OCI-LY1 (cell line): ENCODE measurements at regions not wholly inside any gene's neighbourhood (a gene's known extent, or its start where the extent isn't known, plus 50 kb on each side); places are given as distances from the start of the nearest gene placed in this dataset.

Experiments used
- H2AFZ ChIP-seq: fragments of 200-600 bp; sonication (generic), shearing (Covaris generic); 2 replicates; pipeline ENCODE4 v1.6.0; 2014; ENCODE audit warnings: antibody characterized with exemption, mild to moderate bottlenecking, low read length
- H3F3A ChIP-seq: fragments of 200-600 bp; sonication (generic), shearing (Covaris generic); 2 replicates; pipeline ENCODE4 v1.6.0; 2014; ENCODE audit warnings: mild to moderate bottlenecking, antibody characterized with exemption, low read length, moderate library complexity; ENCODE audit not compliant: insufficient read depth
- H3K27ac ChIP-seq: fragments of 200-600 bp; sonication (generic); 2 replicates; pipeline ENCODE4 v1.5.1; 2014; ENCODE audit warnings: low read length, mixed run types, mild to moderate bottlenecking, low read depth; ENCODE audit not compliant: poor library complexity, severe bottlenecking
- H3K27me3 ChIP-seq: fragments of 200-600 bp; sonication (generic); 2 replicates; pipeline ENCODE4 v1.6.0; 2014; ENCODE audit warnings: antibody characterized with exemption, mild to moderate bottlenecking, low read length, moderate library complexity; ENCODE audit not compliant: insufficient read depth
- H3K36me3 ChIP-seq: fragments of 200-600 bp; sonication (generic); 2 replicates; pipeline ENCODE4 v1.6.1; 2014; ENCODE audit warnings: mild to moderate bottlenecking, antibody characterized with exemption, low read length, moderate library complexity, mixed read lengths; ENCODE audit not compliant: insufficient read depth
- H3K4me1 ChIP-seq: fragments of 200-600 bp; sonication (generic); 2 replicates; pipeline ENCODE4 v1.5.1; 2014; ENCODE audit warnings: mild to moderate bottlenecking, low read length, moderate library complexity; ENCODE audit not compliant: insufficient read depth, severe bottlenecking
- H3K4me2 ChIP-seq: fragments of 200-600 bp; sonication (generic), shearing (Covaris generic); 2 replicates; pipeline ENCODE4 v1.6.1; 2014; ENCODE audit warnings: low read length
- H3K4me3 ChIP-seq: fragments of 200-600 bp; sonication (generic); 2 replicates; pipeline ENCODE4 v1.5.1; 2014; ENCODE audit warnings: low read length, low read depth, mild to moderate bottlenecking, mixed read lengths; ENCODE audit not compliant: poor library complexity, severe bottlenecking
- H3K79me2 ChIP-seq: fragments of 200-600 bp; shearing (Covaris generic); 2 replicates; pipeline ENCODE4 v1.6.1; 2016; ENCODE audit warnings: mixed run types, low read length, mixed read lengths; ENCODE audit not compliant: insufficient read depth
- H3K9ac ChIP-seq: fragments of 200-600 bp; sonication (generic), shearing (Covaris generic); 2 replicates; pipeline ENCODE4 v1.6.1; 2014; ENCODE audit warnings: mild to moderate bottlenecking, low read length, mixed read lengths
- H3K9me2 ChIP-seq: fragments of 200-600 bp; sonication (generic), shearing (Covaris generic); 2 replicates; pipeline ENCODE4 v1.6.1; 2014; ENCODE audit warnings: low read depth, mild to moderate bottlenecking, low read length, mixed read lengths
- H3K9me3 ChIP-seq: fragments of 200-600 bp; shearing (Covaris generic); 2 replicates; pipeline ENCODE4 v1.6.1; 2014; ENCODE audit warnings: low read length, mixed read lengths
- H4K20me1 ChIP-seq: fragments of 200-600 bp; sonication (generic), shearing (Covaris generic); 2 replicates; pipeline ENCODE4 v1.6.0; 2016; ENCODE audit warnings: mild to moderate bottlenecking, low read length; ENCODE audit not compliant: insufficient read depth
- EZH2 ChIP-seq: fragments of 200-600 bp; sonication (generic), shearing (Covaris generic); IDR thresholded peaks from 2 replicates; pipeline ENCODE4 v1.8.0; 2017; ENCODE audit warnings: borderline replicate concordance, mixed run types, mild to moderate bottlenecking, antibody characterized with exemption, low read length, moderate library complexity, mixed read lengths
- TF ChIP-seq, protein P1 (sequence below): fragments of 200-600 bp; sonication (generic), shearing (Covaris generic); IDR thresholded peaks from 2 replicates; pipeline ENCODE4 v1.5.1; 2017; ENCODE audit warnings: mild to moderate bottlenecking, antibody characterized with exemption, low read length, moderate library complexity, mixed read lengths

DNA sequence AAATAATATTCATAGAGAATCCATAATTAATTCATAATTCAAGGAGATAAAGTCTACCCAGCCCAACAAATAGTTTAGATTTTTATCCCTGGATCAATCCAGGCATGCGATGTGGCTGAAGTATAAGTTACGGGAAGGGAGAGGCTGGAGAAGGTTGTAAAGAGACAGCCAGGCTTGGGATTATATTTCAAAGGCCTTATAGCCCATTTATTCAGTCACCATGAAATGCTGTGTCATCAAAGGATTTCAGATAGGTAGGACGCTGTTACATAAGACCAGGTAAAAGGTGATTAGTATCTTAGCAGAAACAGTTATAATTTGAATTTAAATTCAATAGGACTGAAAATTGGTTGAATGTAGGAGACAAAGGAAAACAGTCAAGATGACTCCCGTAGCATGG is 73.0 kb upstream of the NFKB1 start:
- no peak overlapping the region for H3K4me2 ChIP-seq
- no peak overlapping the region for H3K4me3 ChIP-seq
- H2AFZ ChIP-seq, result no peak overlapping the region
- no peak for TF ChIP-seq EZH2
- TF ChIP-seq, protein P1, sequence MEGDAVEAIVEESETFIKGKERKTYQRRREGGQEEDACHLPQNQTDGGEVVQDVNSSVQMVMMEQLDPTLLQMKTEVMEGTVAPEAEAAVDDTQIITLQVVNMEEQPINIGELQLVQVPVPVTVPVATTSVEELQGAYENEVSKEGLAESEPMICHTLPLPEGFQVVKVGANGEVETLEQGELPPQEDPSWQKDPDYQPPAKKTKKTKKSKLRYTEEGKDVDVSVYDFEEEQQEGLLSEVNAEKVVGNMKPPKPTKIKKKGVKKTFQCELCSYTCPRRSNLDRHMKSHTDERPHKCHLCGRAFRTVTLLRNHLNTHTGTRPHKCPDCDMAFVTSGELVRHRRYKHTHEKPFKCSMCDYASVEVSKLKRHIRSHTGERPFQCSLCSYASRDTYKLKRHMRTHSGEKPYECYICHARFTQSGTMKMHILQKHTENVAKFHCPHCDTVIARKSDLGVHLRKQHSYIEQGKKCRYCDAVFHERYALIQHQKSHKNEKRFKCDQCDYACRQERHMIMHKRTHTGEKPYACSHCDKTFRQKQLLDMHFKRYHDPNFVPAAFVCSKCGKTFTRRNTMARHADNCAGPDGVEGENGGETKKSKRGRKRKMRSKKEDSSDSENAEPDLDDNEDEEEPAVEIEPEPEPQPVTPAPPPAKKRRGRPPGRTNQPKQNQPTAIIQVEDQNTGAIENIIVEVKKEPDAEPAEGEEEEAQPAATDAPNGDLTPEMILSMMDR, result no peak
- H3K9ac ChIP-seq, result no peak overlapping the region
- no peaks in the 10 kb centered on the region for H3K9me2 ChIP-seq
- no peaks in the 10 kb centered on the region for H3F3A ChIP-seq
- H3K36me3 ChIP-seq, result no peaks in the 10 kb centered on the region
- H3K27ac ChIP-seq, result no peak overlapping the region
- no peaks in the 10 kb centered on the region for H3K9me3 ChIP-seq
- peaks cover 11% of the 10 kb centered on the region for H3K4me1 ChIP-seq
- H4K20me1 ChIP-seq, result no peaks in the 10 kb centered on the region
- no peaks in the 10 kb centered on the region for H3K27me3 ChIP-seq
- H3K79me2 ChIP-seq, result no peaks in the 10 kb centered on the region

DNA sequence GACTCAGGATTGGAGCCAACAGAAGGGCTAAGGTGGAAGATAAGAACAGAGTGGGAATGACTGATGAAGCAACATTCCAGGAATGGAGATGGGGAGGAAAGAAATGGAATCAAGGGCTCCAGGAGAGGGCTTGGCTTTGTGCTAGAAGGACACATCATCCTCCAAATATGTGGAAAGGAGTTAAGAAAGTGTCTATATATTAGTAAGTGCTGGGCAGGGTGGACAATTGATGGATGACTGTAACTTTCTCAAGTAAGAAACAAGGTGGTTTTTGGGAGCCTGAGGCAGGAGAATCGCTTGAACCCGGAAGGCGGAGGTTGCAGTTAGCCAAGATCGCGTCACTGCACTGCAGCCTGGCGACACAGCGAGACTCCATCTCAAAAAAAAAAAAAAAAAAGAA is 71.6 kb upstream of the NFKB1 start:
- Histone ChIP-seq H2AFZ (no peak overlapping the region), H3K4me2 (no peak overlapping the region), H3K9ac (no peak overlapping the region), H3K36me3 (no peaks in the 10 kb centered on the region), H4K20me1 (no peaks in the 10 kb centered on the region), H3K9me2 (no peaks in the 10 kb centered on the region), H3K4me3 (no peak overlapping the region), H3K79me2 (no peaks in the 10 kb centered on the region), H3K27ac (no peak overlapping the region), H3F3A (no peaks in the 10 kb centered on the region), H3K4me1 (peaks cover 11% of the 10 kb centered on the region), H3K27me3 (no peaks in the 10 kb centered on the region), H3K9me3 (peaks cover 1% of the 10 kb centered on the region)
- TF ChIP-seq, protein P1, result no peak
- TF ChIP-seq EZH2, result no peak

DNA sequence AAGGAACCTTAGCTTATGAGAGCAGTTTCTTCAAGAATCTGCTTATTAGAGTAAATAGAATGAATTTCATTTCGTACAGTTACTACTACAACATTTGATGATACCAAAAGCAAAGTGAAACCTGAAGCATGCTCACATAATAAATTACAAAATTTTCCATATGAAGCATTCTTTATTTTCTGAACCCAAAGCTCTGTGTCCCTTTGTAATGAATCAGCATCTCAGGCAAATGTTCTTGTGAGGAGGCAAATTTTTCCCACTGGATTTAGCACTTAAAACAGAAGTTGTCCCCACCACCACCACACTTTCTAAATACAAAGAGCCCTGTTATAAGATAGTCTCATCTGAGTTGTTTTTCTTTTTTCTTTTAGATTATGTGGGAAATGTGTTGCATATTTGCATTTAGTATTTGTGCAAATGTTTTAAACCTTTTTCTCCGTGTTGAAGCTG is 70.7 kb upstream of the NFKB1 start:
- peak overlapping the region; percentile 76 for H3K9ac ChIP-seq
- TF ChIP-seq, protein P1, result no peak
- no peak for TF ChIP-seq EZH2
- peak overlapping the region; percentile 47 for H3K27ac ChIP-seq
- H3K9me3 ChIP-seq, result peaks cover 6% of the 10 kb centered on the region
- no peaks in the 10 kb centered on the region for H4K20me1 ChIP-seq
- H3K79me2 ChIP-seq, result no peaks in the 10 kb centered on the region
- peaks cover 11% of the 10 kb centered on the region for H3K4me1 ChIP-seq
- peak overlapping the region; percentile 80 for H3K4me2 ChIP-seq
- H3F3A ChIP-seq, result no peaks in the 10 kb centered on the region
- no peaks in the 10 kb centered on the region for H3K27me3 ChIP-seq
- peak overlapping the region; percentile 93 for H2AFZ ChIP-seq
- H3K36me3 ChIP-seq, result no peaks in the 10 kb centered on the region
- peak overlapping the region; percentile 63 for H3K4me3 ChIP-seq
- H3K9me2 ChIP-seq, result no peaks in the 10 kb centered on the region
